GM21786 (cell line): ENCODE measurements at regions not wholly inside any gene's neighbourhood (a gene's known extent, or its start where the extent isn't known, plus 50 kb on each side); places are given as distances from the start of the nearest gene placed in this dataset.

Experiments
- ATAC-seq: cut with Tn5 transposase; IDR thresholded peaks from one replicate; pipeline ENCODE4 v1.9.1; 2021; ENCODE audit not compliant: unreplicated experiment

DNA sequence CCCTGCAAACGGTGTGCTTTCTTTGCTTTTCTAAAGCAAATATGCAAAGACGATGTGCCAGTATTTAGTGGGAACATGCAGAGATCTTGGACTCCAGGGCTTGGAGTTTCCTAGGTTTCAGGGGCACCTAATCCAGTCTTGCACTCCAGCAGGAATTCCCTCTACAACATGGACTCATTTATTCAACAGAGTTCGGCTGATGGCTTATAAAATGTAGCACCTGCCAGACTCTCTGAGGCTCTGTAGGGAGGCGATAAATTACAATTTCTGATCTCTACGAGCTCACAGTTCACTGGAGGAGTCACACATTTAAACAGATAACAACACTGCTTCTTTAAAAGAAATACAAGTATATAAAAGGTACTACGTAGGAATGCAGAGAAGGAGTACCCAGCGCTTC, 143.7 kb downstream of the FGF9 start:
- ATAC-seq, result no peak

DNA sequence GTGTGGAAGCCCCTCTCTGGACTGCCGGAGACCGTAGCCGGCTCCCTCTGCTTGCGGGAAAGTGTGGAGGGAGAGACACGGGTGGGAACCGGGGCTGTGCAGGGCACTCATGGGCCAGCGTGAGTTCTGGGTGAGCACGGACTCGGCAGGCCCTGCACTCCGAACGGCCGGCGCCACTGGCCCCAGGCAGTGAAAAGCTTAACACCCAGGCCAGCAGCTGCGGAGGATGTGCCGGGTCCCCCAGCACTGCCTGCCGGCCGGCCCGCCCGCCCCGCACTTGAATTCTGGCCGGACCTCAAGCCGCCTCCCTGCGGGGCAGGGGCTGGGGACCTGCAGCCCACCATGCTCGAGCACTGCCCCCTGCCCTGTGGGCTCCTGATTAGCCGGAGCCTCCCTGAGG, 147.0 kb downstream of the FGF9 start:
- ATAC-seq, result no peak

- ATAC-seq, result no peak
These were observed 151.2 kb downstream of the FGF9 start for GRCh38 chr13:21822029-21822428.

GRCh38 chr13:21823416-21823815, 152.5 kb downstream of the FGF9 start:
- no peak for ATAC-seq

- no peak for ATAC-seq
These were observed 153.1 kb downstream of the FGF9 start for GRCh38 chr13:21823949-21824348.

- no peak for ATAC-seq
These were observed 154.3 kb downstream of the FGF9 start for GRCh38 chr13:21825186-21825585.

DNA sequence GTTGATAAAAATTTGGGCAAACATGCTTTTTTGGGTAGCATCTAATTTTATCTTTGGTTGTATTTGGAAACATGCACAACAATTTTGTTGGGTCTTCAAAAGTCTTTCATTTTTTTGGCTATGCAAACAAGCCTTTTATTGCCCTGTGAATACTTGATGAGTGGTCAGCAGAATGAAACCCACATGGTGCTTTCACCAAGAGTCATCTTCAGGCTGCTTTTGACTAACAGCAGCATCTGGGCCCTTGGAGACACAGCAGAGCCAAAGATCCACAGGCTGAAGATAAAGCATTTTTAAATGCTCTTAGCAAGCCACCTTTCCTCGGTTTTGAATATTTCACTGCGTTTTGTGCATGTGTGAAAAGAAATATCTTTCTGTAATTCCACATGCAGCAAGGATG, 154.9 kb downstream of the FGF9 start:
- no peak for ATAC-seq

- no peak for ATAC-seq
These were observed 155.5 kb downstream of the FGF9 start for GRCh38 chr13:21826214-21827015.

- no peak for ATAC-seq
These were observed 160.9 kb downstream of the FGF9 start for GRCh38 chr13:21831654-21832324.

DNA sequence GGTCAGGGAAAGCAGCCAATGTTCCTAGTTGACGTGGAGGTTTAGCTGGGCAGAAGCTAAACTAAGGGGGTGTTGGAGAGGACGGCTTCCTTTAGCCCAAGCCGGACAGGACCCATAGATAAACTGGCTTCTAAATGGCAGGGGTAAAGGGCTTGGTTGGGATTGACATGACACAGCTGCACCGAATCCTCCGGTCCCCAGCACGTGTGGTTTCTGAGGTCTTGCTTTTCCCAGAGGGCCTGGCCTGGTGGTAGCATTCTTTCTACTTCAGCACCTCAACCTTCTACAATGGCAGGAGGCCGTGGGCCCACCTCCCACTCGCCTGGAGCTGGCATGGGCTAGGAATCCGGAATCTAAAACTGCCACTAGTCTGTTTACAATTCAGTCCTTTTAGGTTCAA, 163.0 kb downstream of the FGF9 start:
- no peak for ATAC-seq

- no peak for ATAC-seq
These were observed 163.6 kb downstream of the FGF9 start for GRCh38 chr13:21834521-21834920.

- ATAC-seq, result no peak
These were observed 166.4 kb downstream of the FGF9 start for GRCh38 chr13:21837288-21837687.

DNA sequence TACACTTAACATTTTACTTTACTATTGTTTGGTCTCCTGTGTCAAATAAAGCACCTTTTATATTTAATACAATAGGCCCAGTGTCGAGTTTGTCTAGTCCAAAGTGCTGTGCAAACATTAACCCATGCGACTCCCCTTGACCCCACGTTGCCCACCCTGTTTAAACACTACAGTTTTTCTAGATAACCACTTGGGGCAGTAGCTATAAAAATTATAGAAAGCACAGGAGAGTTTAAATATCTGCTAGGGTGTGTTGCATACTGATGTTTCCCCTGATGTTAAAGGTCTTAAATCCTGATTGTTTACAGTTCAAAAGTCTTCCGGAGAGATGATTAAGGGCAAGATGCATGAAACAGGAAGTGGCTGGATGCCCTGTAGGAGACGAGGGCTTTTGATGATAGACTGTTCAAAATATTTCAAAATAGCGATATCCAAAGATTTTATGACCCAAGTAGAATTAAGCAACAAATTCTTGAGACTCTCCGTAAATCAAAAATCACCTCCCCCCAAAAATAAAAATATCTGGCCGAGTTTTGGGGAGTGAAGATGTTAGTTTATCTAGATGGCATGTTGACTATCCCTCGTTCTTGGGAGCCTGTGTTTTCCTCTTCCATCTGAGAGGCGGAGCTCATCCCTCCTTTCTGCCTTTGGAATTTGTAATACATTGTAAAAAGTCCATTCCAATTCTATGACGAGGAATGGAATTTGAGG, 167.1 kb downstream of the FGF9 start:
- ATAC-seq, result no peak

- no peak for ATAC-seq
These were observed 175.7 kb downstream of the FGF9 start for GRCh38 chr13:21846605-21847004.

DNA sequence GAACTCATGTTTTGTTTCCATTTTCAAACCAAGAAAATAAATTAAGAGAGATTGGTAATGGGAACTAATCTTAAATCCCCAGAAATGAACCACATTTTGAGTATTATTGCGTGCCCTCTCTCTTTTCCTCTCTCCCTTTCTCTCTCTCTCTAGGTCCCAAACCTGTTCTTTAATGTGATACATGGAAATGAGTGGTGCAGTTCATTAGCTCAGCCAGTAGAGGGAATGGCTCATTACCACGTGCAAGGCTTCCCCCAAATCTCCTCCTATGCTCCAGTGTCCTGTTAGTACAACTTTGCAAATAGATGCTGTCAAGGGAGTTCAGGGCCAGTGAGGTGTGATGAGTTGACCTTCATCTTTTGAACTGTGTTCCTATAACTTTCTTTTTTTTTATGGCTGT, 178.4 kb downstream of the FGF9 start:
- ATAC-seq, result peak; percentile 87

DNA sequence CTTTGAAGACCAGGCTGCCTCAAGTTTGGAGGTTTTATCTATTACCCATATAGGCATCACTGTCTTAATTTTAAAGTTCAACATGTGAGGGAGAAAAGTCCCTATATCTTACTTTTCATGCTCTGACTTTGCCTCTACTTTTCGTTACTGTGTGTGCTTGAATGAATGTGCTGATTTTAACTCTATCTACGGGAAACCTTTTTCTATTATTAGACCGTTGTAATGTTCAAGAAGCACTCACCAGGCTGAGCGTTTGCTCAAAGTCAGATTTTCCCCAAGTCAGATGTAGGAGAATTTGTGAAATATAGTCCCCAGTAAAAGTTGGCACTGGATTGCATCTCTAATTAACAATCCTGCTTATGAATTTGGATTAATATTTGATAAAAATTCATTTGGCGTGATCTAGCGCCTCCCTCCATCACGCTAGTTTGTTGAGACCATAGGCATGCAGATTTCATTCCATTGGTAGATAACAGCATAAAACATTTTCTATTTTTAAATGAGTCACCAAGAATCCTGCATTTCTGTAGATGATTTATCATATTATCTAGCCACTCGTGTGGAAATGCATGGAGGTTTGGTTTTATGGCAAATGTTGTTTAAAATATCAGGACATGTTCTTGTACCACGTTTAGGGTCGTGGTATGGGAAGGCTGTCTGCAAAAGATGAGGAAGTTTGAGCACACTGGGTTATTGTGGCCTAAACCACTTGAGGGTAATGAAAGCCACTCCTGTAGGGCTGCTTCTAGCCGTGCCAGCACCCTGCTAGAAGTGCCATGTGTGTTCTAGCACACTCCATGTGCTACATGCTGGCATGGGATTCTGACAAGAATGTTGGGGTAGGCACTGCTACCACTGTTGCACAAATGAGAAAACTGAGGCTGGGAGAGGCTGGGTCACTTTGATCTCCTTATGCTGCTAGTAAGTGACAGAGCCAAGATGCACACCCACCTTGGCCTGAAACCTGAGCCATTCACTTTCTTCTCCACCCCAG, 179.4 kb downstream of the FGF9 start:
- no peak for ATAC-seq

DNA sequence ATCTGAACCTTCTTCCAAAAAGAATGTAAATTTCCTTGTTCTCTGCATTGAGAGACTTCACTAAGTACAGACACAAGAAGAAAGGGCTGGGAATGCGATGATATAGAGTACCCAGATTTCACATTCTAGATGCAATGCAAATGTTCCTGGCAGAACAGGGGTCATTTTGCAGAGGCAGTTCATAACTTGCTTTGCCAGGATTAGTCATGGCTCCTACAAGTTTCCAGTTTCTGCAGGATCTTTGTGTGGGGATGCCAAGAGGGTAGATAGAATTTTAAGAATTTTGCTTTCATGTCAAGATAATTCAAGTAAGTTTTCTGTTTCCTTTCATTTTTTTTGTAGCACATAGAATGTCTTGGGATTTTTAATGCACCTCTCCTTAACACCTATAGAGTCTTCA, 181.2 kb downstream of the FGF9 start:
- no peak for ATAC-seq

GRCh38 chr13:21853779-21854178, 182.9 kb downstream of the FGF9 start:
- no peak for ATAC-seq

GRCh38 chr13:21868823-21869222, 197.9 kb downstream of the FGF9 start:
- ATAC-seq, result no peak

- ATAC-seq, result no peak
These were observed 200.5 kb downstream of the FGF9 start for GRCh38 chr13:21871382-21871781.

DNA sequence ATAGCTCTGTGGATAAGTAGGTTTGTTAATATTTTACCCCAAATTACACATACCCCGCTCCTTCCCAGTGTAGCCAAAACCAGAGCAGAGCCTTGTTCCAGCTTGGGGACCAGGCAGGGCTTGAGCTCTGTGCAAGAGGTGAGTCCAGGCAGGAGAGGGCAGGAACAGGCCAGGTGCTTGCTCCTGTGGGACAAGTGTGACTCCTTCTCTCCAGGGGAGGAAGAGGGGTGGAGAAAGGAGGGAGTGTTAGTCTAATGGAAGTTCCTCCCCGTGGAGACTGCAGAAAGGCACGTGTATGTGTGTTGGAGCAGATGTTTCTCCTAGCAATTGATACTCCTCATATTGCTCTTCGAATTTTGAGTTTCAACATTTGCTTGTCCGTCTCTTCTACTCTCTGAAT, 201.0 kb downstream of the FGF9 start:
- ATAC-seq, result no peak
